Gastrocnemius medialis (tissue), 4 donors: ENCODE measurements at regions not wholly inside any gene's neighbourhood (a gene's known extent, or its start where the extent isn't known, plus 50 kb on each side); places are given as distances from the start of the nearest gene placed in this dataset.

Source experiments
- ATAC-seq, 2 donors: fragments of 150-250 bp; one replicate each; pipeline ENCODE4 v1.9.1; 2016
- DNase-seq, 2 donors: peaks; one replicate each; pipeline ENCODE4 v3.0.0-alpha.2; 2019
- H3K27ac ChIP-seq, 4 donors: fragments of 200-600 bp; sonication (generic); 1 replicate in 1 of 4; 2 replicates in 3 of 4; pipeline ENCODE4 v1.5.1; 2016 to 2018; ENCODE audit warnings: mild to moderate bottlenecking in 2 of 4, moderate library complexity in 1 of 4
- H3K27me3 ChIP-seq, 3 donors: fragments of 200-600 bp; sonication (generic) in 2 of 3; 1 replicate in 1 of 3; 2 replicates in 2 of 3; pipeline versions ENCODE4 v1.5.1 to v1.6.0; 2016 to 2019; ENCODE audit warnings: mild to moderate bottlenecking in 1 of 3, moderate library complexity in 1 of 3
- H3K36me3 ChIP-seq, 2 donors: fragments of 200-600 bp; sonication (generic) in 1 of 2; one replicate each; pipeline ENCODE4 v1.5.1; 2017 to 2018
- H3K4me1 ChIP-seq, 2 donors: fragments of 200-600 bp; sonication (generic) in 1 of 2; one replicate each; pipeline ENCODE4 v1.5.1; 2016 to 2017; ENCODE audit warnings: mild to moderate bottlenecking in 2 of 2
- H3K4me3 ChIP-seq, 4 donors: fragments of 200-600 bp; sonication (generic) in 3 of 4; 1 replicate in 1 of 4; 2 replicates in 3 of 4; pipeline ENCODE4 v1.5.1; 2016 to 2019; ENCODE audit warnings: mild to moderate bottlenecking in 2 of 4
- H3K9me3 ChIP-seq, 3 donors: fragments of 200-600 bp; sonication (generic) in 2 of 3; 1 replicate in 1 of 3; 2 replicates in 2 of 3; pipeline ENCODE4 v1.5.1; 2016 to 2019
- POLR2A ChIP-seq, 2 donors: fragments of 450-650 bp; IDR thresholded peaks; one replicate each; pipeline ENCODE4 v1.6.1; 2017; ENCODE audit warnings: antibody characterized with exemption in 2 of 2, mild to moderate bottlenecking in 2 of 2, moderate library complexity in 2 of 2
- in situ Hi-C, 4 donors: fragments of 200-750 bp; cut with MboI; loops; one replicate each; pipeline versions ENCODE4 v1.15.0 to v1.8.0; 2017; ENCODE audit warnings: low sequenced_read_pairs in 4 of 4
- intact Hi-C: fragments of 100-400 bp; cut with DNase I; formaldehyde crosslinking; loops from one replicate; pipeline ENCODE4 v1.15.1; 2023; ENCODE audit warnings: low total_unique reads
- TF ChIP-seq, protein P1 (sequence below), 5 experiments: fragments of 450-650 bp in 3 of 5; fragments of 200-600 bp in 2 of 5; sonication (generic) in 2 of 5; IDR thresholded peaks in 4 of 5; conservative IDR thresholded peaks in 1 of 5; 1 replicate in 4 of 5; 2 replicates in 1 of 5; pipeline ENCODE4 v1.5.1; 2016 to 2019; ENCODE audit warnings: antibody characterized with exemption in 5 of 5, mild to moderate bottlenecking in 3 of 5, moderate library complexity in 3 of 5

DNA sequence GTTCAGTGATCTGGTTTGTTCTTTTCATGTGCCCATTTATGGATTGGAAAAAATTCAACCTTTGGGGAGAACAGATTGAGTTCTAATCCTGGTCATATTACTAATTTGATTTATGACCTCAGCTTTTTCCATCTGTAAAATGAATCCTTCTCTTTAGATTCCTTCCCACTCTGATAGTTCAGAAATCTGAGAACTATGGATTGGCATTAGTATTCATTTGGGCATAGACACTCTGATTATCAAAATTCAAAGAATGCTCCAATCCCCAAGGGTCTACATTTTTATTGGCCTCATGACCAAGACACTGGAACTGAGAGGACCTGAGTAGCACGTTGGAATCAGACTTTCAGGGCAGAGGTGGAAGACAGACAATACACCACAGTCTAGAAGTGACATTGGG, 405.9 kb upstream of the PAPPA start:
- no peaks in the 10 kb centered on the region for H3K9me3 ChIP-seq
- H3K4me3 ChIP-seq = no peak overlapping the region
- no peaks in the 10 kb centered on the region for H3K4me1 ChIP-seq
- no peak for TF ChIP-seq POLR2A (IDR thresholded peaks at IDR 0.05)
- TF ChIP-seq, protein P1, sequence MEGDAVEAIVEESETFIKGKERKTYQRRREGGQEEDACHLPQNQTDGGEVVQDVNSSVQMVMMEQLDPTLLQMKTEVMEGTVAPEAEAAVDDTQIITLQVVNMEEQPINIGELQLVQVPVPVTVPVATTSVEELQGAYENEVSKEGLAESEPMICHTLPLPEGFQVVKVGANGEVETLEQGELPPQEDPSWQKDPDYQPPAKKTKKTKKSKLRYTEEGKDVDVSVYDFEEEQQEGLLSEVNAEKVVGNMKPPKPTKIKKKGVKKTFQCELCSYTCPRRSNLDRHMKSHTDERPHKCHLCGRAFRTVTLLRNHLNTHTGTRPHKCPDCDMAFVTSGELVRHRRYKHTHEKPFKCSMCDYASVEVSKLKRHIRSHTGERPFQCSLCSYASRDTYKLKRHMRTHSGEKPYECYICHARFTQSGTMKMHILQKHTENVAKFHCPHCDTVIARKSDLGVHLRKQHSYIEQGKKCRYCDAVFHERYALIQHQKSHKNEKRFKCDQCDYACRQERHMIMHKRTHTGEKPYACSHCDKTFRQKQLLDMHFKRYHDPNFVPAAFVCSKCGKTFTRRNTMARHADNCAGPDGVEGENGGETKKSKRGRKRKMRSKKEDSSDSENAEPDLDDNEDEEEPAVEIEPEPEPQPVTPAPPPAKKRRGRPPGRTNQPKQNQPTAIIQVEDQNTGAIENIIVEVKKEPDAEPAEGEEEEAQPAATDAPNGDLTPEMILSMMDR (IDR thresholded peaks at IDR 0.05 in 4 of 5, conservative IDR thresholded peaks at IDR 0.05 in 1 of 5) = no peak
- H3K36me3 ChIP-seq = no peaks in the 10 kb centered on the region
- ATAC-seq = no peak
- no peak for DNase-seq
- in situ Hi-C loops (no loop called here), intact Hi-C loops (no loop called here)
- no peaks in the 10 kb centered on the region for H3K27me3 ChIP-seq
- no peak overlapping the region for H3K27ac ChIP-seq

DNA sequence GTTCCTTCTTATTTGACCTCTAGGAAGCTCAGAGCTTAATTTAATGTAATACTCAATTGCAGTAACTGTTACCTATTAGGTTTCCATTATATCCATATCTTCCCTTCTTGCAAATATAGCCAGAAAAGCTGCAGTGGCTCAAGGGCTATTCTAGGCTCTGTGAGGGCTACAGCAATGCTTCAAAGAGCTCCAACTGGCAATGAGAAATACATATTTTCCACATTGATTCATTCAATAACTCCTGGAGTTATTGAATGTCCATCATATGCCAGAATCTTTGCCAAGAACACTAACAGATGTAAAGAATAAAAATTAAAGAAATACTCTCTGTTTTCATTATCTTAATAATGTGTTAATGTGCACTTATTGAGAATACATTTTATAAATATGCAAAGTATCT, 396.9 kb upstream of the PAPPA start:
- no peaks in the 10 kb centered on the region for H3K27me3 ChIP-seq
- in situ Hi-C loops (no loop called here), intact Hi-C loops (no loop called here)
- TF ChIP-seq, protein P1 (IDR thresholded peaks at IDR 0.05 in 4 of 5, conservative IDR thresholded peaks at IDR 0.05 in 1 of 5) = no peak
- TF ChIP-seq POLR2A (IDR thresholded peaks at IDR 0.05) = no peak
- H3K36me3 ChIP-seq = no peaks in the 10 kb centered on the region
- no peaks in the 10 kb centered on the region for H3K9me3 ChIP-seq
- no peak overlapping the region for H3K27ac ChIP-seq
- ATAC-seq (no peak), DNase-seq (no peak)
- H3K4me1 ChIP-seq = no peaks in the 10 kb centered on the region
- H3K4me3 ChIP-seq = no peak overlapping the region

DNA sequence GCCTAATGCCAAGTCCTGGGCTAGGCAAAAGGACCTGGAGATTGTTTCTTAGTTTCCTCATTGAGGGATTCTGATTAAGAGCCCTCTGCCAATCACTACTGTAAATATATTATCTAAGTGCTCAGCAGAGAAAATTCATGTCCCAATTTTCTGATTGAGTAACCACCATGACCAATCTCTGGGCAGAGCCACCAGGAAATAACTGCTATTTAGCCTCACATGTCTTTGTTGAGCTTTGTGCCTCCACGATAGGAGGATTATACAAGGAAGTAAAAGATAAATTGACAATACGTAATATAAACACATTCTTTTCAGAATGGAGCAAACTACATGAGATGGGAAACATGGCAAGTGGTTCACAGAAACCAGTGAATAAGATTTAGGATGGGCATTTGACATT, 396.1 kb upstream of the PAPPA start:
- ATAC-seq (no peak), DNase-seq (no peak)
- no peak overlapping the region for H3K27ac ChIP-seq
- H3K27me3 ChIP-seq = no peaks in the 10 kb centered on the region
- no peak overlapping the region for H3K4me3 ChIP-seq
- H3K4me1 ChIP-seq = no peaks in the 10 kb centered on the region
- TF ChIP-seq, protein P1 (IDR thresholded peaks at IDR 0.05 in 4 of 5, conservative IDR thresholded peaks at IDR 0.05 in 1 of 5) = no peak
- intact Hi-C loops (no loop called here), in situ Hi-C loops (no loop called here)
- no peaks in the 10 kb centered on the region for H3K36me3 ChIP-seq
- no peaks in the 10 kb centered on the region for H3K9me3 ChIP-seq

DNA sequence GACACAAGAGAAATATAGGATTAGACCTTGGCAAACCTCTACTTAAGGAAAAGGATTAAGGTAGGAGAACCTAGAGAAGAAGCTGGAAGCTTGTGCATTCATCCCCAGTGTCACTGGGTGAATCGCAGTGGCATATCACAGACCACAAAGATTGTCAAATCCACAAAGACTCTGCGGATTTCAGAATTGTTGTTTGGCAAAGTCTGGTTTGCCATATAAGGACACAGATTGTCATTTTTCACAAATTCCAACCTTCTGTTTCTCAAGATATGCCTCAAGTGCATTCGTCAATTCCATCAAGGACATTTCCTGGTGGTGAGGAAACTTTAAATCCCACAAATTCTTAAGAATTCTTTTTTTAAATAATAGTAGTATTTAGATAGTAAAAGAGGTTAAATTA, 395.1 kb upstream of the PAPPA start:
- Histone ChIP-seq H3K4me3 (no peak overlapping the region), H3K4me1 (no peaks in the 10 kb centered on the region), H3K9me3 (no peaks in the 10 kb centered on the region), H3K27ac (no peak overlapping the region), H3K36me3 (no peaks in the 10 kb centered on the region), H3K27me3 (no peaks in the 10 kb centered on the region)
- intact Hi-C loops = loop anchor here (1.0 kb wide), 1 partner anchor 10 kb away; no protein-coding TSS in a partner anchor
- ATAC-seq (no peak), DNase-seq (no peak)
- in situ Hi-C loops = no loop called here
- TF ChIP-seq, protein P1 (IDR thresholded peaks at IDR 0.05 in 4 of 5, conservative IDR thresholded peaks at IDR 0.05 in 1 of 5) = no peak
- TF ChIP-seq POLR2A (IDR thresholded peaks at IDR 0.05) = no peak

DNA sequence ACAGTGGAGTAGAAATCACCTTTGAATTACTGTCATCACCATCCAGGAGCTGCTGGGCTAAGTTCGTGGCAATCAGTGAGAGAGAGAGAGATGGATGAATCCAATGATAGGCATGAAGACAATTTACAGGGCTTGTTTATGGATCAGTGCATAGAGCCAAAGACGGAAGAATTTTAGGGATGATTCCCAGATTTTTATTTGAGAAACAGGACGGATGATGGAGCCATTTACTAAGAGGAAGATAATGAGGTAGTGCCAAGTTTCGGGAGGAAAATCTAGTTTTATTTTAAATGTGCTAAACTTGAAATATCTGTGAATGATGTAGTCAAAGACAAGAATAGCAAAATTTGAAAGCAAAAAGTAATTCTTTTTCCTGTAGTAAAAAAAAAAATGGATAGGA, 394.2 kb upstream of the PAPPA start:
- H3K36me3 ChIP-seq = no peaks in the 10 kb centered on the region
- intact Hi-C loops = no loop called here
- no peak for DNase-seq
- H3K4me3 ChIP-seq = no peak overlapping the region
- H3K4me1 ChIP-seq = no peaks in the 10 kb centered on the region
- H3K9me3 ChIP-seq = no peaks in the 10 kb centered on the region
- in situ Hi-C loops = no loop called here
- H3K27ac ChIP-seq = no peak overlapping the region
- TF ChIP-seq POLR2A (IDR thresholded peaks at IDR 0.05) = no peak
- TF ChIP-seq, protein P1 (IDR thresholded peaks at IDR 0.05 in 4 of 5, conservative IDR thresholded peaks at IDR 0.05 in 1 of 5) = no peak
- no peaks in the 10 kb centered on the region for H3K27me3 ChIP-seq
- no peak for ATAC-seq
